ENCODE measurements at regions not wholly inside any gene's neighbourhood (a gene's known extent, or its start where the extent isn't known, plus 50 kb on each side); places are given as distances from the start of the nearest gene placed in this dataset.
"Not testable (repeated sequence)": the region's sequence is repeated elsewhere in the genome, so short reads cannot be mapped to it uniquely, and the experiment has no call there.

DNA sequence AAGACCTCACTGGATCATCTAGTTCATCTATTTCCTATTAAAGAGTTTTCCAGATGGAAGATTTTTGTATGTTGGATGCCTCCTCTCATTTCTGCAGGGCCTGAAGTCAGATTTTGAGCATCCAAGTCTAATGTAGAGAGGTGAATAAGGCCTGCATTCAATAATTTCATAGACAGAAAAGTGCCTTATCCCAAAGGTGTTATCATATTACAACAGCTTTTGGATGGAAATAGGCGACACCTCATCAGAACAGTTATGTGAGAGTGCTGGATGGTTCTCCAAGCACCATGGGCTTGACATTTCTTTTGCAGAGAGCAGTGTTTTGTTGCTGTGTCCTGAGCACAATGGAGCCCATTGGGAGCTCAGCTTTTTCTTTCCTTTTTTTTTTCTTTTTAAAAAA is 162.4 kb upstream of the MEOX2 start:
- DNase-seq: no peak

DNA sequence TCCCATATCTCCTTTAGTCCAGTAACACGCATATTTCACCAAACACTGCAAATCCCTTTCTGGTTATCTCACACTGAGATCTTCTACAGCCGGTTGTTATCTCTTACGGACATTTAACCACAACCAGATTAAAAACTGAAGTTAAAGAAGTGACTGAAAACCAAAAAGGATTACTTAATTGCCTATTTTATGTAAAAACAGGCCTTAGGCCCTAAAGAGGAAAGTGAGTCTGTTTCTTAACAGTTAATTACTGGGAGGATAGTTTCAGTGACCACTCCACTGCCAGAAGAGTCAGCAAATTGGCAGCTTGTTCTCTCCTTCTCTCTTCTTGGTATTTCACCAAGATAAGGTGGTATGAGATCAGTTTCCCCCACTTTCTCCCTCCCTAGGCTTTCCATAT is 161.9 kb upstream of the MEOX2 start:
- no peak for DNase-seq

DNA sequence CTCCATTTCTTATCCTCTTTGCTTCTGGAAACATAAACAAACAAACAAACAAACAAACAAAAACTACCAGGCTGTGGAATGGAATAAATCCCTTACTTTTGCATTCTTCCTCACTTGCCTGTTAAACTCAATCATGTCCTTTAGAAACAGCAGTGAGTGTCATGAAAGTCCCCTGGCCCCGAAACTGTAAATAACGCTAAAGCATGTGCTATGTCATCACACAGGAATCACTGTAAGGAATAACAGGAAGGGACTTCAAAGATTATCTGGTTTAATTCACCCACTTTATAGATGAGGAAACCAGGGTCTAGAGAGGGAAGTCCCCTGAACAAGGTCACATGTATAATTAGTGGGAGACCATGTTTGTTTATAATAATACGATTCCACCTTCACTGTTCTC is 159.4 kb upstream of the MEOX2 start:
- no peak for DNase-seq

DNA sequence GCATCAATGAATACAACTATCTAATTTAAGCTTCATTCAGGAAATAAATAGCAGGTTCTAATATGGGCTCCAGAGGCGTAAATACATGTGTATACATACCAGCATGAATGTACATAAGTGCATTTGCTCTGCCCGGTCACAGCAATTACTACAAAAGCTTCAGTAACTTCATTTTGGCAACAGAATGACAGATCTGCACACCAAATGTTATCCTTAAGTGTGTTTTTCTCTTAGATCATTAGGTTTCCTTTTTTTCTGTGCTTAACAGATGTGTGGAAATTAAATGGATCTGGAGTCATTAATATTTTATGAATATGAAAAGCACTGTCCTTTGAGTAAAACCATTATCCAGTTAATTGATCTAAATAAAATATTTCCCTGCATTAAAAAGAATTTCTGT is 159.0 kb upstream of the MEOX2 start:
- no peak for DNase-seq

DNA sequence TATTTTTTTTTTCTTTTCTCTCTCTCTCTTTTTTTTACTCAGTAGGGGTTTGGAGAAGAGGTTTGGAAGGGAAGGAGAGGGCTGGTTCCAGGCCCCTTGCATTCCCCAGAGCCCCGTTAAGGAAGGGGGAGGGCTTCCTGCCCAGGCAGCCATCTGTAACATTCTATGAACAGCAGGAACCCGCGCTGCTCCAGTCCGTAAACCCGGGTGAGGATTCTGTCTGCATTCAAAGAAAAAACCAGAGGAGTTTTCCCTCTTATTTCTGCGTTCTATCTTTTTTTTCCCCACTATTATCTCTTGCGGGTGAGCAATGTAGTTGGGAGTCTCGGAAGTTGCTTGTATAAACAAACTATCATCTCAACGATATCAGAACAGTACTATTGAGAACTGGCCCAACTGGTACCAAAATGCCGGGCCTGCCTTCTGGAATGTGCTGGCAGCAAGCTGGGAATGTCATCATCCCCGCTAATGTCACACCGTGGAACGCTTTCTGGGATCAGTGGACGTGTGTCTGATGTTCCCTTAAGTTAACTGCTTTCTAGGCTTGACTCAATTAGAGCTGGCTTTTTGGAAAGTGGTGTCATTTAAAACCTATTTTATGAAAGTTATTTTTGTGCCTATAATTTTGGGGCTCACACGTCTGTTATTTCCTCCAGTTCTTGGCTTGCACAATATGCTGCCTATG is 153.1 kb upstream of the MEOX2 start:
- no peak for DNase-seq

DNA sequence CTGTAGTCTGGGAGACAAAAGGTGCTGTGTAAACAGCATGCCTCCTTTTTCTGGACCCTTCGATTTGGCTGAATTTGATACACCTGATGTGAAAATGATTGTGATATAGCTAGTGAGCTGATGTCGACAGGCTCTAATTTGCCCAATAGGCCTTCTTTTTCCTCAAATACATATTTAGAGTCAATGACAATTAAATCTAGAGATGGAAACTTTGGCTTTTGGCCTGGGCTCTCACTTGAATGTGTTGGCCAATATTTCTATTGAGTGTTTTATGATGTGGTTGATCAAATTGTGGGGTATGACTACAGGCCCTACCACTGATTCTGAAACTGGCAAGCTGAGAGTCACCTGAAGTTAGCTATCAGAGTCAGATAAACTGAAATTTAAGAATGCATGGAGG is 151.8 kb upstream of the MEOX2 start:
- no peak for DNase-seq

DNA sequence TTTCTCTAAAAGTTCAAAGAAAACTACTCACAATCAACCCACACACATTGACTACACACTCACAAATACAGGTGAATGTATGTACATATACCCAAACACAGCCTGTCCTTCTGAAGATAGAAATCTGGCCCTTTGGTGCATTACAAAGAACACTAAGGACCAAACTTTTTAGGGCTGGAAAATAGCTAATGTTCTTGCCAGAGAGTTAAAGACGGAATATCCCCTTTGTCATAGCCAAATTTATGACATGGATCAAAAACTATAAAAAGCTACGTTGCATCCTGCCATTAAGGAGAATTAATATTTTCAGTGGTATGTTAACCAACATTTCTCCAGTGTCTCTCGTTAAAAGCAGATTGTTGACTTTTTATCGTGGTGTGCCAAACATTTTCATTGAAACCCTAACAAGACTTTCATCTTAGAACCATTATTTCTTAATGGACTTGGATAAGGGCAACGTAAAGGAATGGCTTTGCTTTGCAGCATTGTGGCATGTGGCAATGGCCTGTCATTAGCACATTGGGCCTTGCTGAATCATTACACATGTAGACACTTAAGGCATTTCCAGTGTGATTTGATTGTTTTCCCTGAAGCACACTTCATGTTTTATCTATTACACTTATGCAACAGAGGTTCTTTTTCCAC is 150.9 kb upstream of the MEOX2 start:
- DNase-seq: no peak

DNA sequence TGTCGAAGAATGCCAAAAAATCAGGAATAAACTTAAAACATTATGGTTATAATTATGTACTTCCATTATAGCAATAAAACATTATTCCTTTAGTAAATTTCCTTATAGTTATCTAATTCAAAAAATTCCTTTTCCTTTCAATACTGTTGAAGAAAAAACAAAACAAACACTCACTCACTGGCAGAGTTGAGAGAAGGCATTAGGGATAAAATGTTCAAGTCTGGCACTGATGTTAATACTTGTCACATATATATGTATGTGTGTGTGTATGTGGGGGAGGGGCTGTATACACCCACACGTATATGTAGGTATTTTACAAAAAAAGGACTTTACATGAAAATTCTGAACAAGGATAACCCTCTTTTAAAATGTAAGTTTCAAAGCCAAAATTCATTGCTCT is 150.2 kb upstream of the MEOX2 start:
- no peak for DNase-seq

DNA sequence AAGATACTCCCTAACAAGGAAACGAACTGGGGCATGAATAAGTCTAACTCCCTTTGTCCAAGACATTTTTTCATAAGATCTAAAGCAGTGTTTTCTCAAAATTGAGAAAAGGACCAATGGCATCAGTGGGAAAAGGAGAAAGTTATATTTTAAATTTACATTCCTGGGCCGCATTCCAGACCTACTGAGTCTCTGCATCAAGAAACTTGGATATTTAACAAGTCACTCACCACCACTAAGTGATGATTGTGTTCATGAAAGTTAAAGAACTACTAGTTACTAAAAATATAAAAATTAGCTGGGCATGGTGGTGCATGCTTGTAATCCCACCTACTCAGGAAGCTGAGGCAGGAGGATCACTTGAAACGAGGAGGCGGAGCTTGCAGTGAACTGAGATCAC is 149.6 kb upstream of the MEOX2 start:
- no peak for DNase-seq

DNA sequence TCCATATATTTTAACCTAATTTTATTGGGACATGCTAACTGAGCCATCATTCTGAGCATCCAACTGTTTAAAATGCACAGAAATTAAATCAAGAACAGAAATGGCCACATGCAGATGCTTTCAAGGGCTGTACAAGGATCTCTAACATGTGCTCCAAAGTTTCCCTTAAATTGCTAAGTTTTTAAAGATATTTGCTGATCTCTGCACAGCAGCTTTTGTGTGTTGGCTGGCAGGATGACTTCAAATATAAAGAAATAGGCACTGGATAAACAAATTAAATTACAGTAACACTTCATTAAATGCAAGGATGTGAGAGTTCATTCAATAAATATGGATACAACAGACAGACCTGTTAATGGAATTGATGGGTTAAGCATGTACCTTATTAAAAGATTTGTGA is 148.0 kb upstream of the MEOX2 start:
- DNase-seq: no peak

DNA sequence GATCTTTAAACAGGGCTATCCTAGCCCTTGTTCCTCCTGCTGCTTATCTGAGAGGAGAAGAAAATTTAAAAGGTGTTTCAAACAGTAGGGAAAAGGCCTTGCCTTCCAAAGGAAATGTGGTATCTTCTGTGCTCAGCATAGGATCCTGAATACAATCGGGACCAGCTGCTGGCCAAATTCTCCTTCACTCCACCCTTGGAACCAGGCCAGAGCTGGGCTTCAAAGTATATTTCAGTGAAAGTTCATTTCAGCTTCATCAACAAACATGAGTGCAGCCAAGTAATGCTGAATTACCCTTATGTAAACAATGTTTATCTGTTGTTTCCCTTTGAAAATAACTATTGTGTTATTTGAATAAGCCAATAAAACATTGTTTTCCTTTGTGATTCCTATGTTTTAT is 146.5 kb upstream of the MEOX2 start:
- DNase-seq: no peak

DNA sequence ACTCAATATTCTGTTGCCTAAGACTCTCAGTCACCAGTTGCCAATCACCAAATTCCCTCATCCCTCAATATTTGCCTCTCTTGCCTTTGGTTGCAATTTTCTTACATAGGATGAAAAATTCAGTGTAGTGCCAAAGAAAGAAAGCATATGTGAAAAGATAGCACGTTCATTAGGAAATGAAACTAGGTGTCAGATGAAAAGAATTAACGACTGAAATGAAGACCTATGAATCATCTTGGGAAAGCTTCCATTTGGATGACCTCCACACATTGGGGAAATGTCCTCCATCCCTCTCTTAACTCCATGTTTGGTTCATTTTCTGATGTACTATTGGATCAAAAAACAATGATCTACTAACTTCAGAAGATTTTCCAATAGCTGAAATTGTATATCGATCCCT is 145.1 kb upstream of the MEOX2 start:
- DNase-seq: no peak

DNA sequence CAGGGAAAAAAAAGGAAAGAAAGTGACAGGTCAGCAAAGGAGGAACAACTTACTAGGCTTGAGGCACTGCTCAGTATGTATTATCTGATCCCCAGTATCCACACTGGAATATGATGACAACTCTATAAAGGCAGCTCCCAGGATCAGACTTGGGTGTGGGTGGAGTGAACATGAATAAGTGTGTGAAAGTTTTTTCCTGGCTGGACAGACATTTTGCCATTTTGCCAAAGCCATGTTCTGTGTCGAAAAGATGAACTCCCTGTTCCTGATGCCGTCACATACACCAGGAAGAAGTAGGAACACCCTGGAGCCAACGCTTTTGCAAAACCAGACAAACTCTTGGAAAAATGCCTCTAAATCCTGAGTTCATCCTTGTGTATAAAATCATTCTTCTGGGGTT is 143.2 kb upstream of the MEOX2 start:
- no peak for DNase-seq

DNA sequence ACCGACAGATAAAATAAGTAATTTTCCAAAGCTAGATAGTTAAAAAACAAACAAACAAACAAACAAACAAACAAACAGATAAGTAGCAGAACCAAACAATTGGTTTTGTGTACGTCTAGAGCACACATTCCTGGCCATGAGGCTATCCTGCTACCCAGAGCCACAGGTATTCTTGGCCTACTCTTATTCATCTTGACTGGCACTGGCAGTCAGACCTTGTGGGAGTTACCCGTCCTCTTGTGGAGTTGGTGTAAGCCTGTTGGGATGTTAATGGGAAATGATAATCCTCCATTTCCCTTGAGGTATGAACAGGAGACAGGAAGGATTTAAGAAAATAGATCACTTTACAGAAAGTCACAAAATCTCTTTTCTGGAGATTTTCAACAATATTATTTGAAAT is 142.4 kb upstream of the MEOX2 start:
- DNase-seq: no peak

DNA sequence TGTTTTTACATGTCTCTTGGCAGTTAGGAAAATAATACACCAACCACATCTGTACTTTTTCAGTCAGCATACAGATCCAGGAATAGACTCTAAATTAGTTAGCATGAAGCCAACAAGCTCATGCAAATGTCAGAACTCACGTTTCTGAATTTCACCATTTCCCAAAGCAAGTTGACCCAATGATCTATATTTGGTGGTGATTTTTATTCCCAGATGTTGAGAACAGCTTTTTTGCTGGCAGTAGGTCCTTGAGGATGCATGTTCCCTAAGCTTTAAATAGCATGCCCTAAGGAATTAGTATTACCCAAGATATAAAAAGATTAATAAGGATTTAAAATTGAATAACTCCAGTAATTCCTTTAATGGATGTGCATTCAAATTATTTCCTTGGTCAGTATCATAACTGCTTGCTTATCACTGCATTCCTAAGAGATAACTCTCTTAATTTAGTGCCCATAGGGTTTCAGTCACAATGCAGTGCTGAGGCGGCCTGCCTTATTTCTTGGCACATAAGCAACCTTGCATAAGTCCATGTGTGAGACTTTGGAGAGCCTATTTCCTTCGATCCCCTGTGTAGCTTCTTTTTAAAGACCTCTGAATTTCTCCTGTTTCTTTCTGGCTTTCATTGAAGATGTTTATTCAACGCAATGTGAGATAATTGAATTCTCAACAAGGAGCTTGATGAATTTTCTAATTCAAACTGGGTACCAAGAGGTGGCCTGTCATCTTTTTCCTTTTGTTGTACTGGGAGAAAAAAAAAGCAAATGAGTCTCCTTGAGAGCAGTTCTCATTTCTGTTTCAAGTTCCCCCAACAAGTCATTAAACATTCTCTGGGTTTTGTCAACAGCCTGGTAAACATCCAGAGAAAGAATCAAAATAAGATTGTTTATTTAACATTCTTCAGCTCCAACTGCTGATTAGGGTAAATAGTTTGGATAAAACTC is 135.3 kb upstream of the MEOX2 start:
- DNase-seq: no peak

DNA sequence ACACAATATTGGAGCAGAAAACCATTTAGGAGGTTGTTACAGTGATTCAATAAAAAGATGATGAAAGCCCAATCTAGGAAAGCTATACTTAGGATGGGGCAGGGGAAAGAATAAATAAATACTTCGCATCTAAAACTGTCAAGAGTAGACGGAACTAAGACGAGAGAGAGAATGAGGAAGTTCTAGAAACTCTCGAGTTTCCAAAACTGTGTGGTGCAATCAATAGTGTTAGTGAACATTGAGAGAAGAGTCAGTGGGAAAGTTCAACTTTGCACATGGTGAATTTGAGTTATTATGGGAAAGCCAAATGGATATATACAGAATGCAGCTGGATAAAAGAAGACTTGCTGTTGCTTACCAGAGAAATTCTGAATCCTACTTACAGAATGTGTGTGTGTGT is 133.8 kb upstream of the MEOX2 start:
- DNase-seq: peak; percentile 81 to 88

DNA sequence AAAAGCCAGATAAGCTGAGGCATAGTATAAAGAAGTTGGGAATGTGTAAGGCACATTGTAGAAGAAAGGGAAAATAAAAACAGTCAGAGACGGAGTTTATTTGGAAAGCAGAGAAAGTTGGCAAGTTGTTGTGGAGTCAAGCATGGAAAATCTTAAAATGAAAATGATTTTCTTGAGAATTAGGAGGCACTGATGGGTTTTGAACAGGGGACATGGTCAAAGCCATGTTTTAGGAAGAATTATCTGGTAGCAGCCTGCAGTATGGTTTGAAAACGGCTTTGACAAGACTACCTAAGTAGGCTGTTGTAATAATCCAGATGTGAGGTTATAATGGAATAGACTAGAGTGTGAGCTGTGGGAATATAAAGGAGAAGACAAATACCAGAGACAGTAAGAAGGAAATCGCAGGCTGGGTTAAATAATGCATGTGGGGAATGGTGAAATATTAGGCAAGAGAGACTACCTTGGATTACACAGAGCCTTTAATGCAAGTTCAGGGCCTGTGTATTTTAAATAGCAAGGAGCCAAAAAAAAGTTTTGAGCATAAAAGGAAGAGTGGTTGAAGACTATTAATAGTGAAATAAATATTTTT is 130.4 kb upstream of the MEOX2 start:
- DNase-seq: no peak

DNA sequence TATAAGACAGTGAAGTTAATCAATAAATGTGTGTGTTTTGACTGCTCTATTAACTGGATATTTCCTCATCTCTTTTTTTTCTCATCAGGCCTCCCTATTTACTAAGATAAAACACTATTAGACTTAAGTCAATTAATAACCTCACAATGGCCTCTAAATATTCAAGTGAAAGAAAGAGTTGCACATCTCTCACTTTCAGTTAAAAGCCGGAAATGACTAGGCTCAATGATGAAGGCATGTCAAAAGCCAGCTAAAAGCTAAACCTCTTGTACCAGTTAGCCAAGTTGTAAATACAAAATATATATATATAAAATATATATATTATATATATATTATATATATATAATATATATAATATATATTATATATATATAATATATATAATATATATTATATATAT is 127.0 kb upstream of the MEOX2 start:
- no peak for DNase-seq

DNA sequence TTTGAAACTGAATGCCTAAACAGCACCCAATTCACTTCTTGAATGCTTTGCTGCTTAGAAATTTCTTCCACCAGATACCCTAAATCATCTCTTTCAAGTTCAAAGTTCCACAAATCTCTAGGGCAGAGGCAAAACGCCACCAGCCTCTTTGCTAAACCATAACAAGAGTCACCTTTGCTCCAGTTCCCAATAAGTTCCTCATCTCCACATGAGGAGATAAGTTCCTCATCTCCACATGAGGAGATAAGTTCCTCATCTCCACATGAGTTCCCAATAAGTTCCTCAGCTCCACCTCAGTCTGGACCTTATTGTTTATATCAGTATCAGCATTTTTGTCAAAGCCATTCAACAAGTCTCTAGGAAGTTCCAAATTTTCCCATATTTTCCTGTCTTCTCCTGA is 123.9 kb upstream of the MEOX2 start:
- DNase-seq: peak; percentile 35

DNA sequence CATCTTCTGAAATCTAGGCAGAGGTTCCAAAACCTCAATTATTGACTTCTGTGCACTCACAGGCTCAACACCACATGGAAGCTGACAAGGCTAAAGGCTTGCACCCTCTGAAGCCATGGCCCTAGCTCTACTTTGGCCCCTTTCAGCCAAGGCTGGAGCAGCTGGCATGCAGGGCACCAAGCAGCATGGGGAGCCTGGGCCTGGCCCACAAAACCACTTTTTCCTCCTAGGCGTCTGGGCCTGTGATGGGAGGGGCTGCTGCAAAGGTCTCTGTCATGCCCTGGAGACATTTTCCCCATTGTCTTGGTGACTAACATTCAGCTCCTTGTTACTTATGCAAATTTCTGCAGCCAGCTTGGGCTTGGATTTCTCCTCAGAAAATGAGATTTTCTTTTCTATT is 123.5 kb upstream of the MEOX2 start:
- DNase-seq: not testable (repeated sequence)

DNA sequence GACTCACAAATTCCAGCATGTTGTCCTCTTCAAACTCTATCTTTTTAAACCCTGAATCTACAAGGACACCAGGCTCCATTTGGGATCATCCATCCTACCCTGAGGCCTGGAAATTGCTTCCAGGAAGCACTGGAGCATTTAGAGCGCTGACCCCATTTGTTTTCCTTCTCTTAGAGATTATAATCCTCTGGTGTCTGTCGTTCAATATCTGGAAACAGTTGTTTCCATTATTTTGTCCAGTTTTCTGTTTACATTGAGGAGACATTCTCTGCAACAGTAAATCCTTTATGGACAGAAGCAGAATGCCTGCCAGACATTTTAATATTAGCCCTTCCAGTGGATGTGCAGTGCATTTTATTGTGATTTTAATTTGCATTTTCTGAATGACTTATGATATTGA is 119.4 kb upstream of the MEOX2 start:
- DNase-seq: no peak

DNA sequence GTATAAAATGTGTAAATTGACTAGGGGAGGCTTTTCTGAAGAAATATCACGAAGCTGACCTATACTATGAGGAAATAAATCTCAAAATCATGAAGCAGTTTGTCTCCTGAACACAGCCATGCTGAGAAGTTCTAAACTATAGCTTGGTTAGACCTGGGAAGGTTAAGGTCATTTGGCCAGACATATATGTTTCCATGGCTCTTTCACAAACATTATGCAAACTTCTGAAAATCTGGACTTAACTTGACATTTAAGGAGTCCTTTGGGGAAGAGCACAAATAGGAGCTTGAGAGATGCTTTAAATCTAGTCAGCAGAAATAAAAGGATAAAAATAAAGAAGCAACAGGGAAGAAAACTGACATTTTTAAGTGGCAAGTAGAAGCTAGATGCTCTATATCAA is 115.9 kb upstream of the MEOX2 start:
- DNase-seq: no peak

DNA sequence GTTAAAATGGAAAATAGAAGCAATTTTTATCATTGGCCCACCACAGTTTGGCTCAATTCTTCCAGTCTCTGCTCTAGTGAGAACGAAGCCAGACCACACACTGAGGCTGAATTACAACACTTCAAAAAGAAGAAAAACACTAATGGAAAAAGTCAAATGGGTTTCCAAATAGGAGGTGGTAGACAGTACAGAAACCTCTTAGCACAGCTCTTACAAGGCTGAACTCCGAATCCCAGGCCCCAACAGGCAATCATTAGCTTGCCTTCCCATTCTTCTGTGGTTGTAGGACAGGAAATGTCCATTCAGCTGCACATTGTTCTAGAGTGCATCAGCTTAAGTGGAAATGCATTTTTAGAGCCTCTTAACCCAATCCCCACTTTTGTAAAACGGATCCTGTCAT is 115.1 kb upstream of the MEOX2 start:
- no peak for DNase-seq

DNA sequence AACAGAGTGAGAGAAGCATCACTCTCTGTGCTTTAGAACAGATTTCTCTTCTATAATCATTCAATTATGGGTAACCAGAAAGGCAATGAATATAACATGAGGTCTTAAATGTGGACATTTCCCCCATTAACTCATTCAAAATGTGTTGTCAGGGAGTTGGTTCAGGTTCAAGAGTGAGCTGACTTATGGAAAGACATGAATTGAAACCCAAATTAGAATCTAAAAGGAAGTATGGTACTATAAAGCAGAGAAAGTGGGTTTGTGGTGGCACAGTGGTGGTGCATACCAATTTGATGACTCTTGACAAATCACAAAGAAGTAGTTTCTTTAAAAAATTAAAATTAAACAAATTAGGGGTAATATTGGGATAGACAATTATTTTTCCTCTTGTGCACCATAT is 114.6 kb upstream of the MEOX2 start:
- no peak for DNase-seq
